ENCODE measurements at regions not wholly inside any gene's neighbourhood (a gene's known extent, or its start where the extent isn't known, plus 50 kb on each side); places are given as distances from the start of the nearest gene placed in this dataset.

DNA sequence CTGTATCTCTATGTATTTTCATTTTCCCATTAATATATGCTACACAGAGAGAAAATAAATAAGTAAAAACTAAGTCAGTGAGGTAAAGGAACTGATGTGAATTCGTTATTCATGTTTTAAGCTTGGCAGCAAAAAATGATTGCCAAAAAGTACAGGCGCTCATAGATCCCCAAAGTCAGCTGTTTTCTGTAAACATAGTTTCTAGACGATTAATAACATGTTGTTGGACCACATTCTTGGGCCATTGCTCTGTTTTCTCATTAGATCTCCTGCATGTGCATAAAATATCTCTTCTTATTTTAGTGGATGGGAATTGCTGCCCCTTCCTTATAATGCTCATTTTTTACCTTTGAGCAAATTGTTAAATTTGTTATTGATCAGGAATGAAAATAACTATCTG lies 215.2 kb downstream of the TLE1 start:
- FAIRE-seq: no peak
- TF ChIP-seq POLR2A (IDR thresholded peaks at IDR 0.05; ENCODE audit: low read depth, low read length): no peak

DNA sequence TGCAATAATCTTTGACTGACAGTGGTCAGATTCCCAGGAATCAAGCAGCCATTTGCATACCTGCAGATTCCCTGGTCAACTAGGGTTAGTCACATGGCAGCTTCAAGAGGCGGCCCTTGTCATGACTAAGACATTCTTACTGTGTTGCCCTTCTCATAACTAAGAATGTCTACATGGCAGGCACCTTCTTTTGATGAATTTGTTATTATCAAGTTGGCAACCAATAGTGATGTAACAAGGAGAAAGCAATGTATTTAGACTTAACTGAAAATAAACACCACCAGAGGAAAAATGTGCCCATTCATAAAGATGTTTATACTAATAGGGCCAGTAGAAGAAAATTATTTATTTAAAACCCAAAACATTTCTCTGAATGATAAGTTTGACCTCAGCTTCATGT lies 215.6 kb downstream of the TLE1 start:
- FAIRE-seq: peak; percentile 58
- TF ChIP-seq POLR2A (IDR thresholded peaks at IDR 0.05; ENCODE audit: low read depth, low read length): no peak

More for the DNA sequence above, 215.2 kb downstream of the TLE1 start:
- no peak for DNase-seq (ENCODE audit: insufficient read length, low spot score)

DNA sequence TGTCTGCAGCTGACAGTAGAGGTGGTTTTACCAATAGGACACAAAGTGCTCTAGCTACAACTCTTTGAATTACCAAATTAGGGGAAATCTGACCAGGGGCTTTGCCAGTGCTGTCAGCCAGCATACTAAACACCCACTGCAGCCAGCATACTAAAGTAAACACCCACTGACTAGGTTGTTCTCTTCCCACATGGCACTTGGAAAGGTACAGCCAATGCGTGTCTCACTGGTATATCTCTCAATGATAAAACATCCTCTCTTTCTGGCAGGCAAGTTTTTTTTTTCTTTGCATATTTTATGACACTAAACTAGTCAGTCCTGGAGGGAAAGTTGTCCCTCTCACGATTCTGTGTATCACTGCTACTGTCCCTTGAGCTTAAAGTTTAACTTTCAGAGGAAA lies 216.1 kb downstream of the TLE1 start:
- TF ChIP-seq POLR2A (IDR thresholded peaks at IDR 0.05; ENCODE audit: low read depth, low read length): no peak
- DNase-seq (ENCODE audit: insufficient read length, low spot score) (no peak), FAIRE-seq (no peak)

More for the DNA sequence above, 215.6 kb downstream of the TLE1 start:
- no peak for DNase-seq (ENCODE audit: insufficient read length, low spot score)

DNA sequence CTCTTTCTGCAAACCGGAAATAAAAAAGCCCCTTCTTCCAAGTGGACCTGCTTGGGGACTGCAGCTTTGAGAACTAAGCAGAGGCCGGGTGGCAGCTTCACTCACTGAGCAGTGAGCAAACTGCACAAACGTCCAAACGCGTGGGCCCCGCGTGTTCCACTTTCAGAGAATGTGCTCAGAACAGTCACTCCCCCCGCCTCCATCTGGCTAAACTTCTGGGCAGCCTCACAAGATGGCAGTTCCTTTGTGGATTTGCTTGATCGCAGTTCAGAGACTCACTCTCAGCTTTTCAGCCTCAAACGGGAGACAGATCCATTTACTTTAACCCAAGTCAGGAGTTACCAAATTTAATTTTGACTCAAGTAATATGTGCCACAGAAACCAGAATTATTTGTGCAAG lies 216.6 kb downstream of the TLE1 start:
- FAIRE-seq: no peak
- TF ChIP-seq POLR2A (IDR thresholded peaks at IDR 0.05; ENCODE audit: low read depth, low read length): no peak
- no peak for DNase-seq (ENCODE audit: insufficient read length, low spot score)

DNA sequence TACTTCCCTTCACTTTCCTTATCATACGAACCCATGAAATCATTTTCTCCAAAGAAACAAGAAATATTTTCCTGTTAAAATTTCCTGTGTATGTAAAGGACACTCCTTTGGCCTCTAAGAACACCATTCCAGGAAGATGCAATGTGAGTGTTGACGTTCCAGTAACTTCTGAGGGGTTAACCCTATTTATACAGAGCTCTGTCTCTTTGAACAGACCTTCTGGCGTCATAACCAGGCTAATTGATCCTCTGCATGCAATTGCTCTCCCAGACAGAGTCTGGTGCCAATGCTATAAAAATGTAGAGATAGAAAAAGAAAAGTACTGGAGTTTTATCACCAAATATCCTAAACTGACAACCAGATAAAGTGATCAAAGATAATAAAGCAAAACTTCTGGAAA lies 218.5 kb downstream of the TLE1 start:
- DNase-seq (ENCODE audit: insufficient read length, low spot score): no peak

DNA sequence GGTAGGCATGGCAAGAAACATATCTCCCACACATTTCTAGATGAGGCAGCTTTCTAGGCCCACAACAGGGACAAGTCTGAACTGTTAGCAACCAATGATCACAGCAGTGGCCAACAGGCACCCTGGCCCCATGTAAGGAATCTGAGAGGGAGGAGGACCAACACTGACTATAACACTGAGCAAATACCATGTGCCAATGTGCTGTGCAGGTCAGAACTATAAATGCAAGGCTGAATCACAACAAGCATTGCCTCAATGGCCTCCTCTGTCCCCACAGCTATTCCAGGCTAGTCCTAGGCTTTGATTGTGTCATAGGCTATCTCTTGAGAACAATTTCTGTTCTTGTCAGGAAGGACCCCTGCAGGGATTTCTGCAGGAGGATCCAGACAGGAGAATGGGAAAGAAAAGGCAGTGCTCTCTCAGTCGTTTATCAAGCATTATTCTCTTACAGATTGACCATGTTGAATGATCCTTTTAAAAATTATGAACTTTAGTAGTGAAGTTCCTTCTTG lies 221.2 kb downstream of the TLE1 start:
- no peak for TF ChIP-seq POLR2A (IDR thresholded peaks at IDR 0.05; ENCODE audit: low read depth, low read length)
- DNase-seq (ENCODE audit: insufficient read length, low spot score) (no peak), FAIRE-seq (no peak)

More for the DNA sequence above, 218.5 kb downstream of the TLE1 start:
- no peak for FAIRE-seq
- TF ChIP-seq POLR2A (IDR thresholded peaks at IDR 0.05; ENCODE audit: low read depth, low read length): no peak

DNA sequence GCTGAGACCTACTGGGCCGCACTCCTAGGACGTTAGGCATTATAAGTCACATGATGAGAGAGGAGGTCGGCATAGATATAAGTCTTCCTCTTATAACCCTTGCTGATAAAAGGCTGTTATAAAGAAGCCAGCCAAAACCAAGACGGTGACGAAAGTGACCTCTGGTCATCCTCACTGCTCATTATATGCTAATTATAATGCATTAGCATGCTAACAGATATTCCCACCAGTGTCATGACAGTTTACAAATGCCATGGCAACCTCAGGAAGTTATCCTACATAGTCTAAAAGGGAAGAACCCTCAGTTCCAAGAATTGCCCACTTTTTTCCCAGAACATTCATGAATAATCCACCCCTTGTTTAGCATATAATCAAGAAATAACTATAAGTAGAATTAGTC lies 222.4 kb downstream of the TLE1 start:
- DNase-seq (ENCODE audit: insufficient read length, low spot score) (no peak), FAIRE-seq (no peak)
- TF ChIP-seq POLR2A (IDR thresholded peaks at IDR 0.05; ENCODE audit: low read depth, low read length): no peak

DNA sequence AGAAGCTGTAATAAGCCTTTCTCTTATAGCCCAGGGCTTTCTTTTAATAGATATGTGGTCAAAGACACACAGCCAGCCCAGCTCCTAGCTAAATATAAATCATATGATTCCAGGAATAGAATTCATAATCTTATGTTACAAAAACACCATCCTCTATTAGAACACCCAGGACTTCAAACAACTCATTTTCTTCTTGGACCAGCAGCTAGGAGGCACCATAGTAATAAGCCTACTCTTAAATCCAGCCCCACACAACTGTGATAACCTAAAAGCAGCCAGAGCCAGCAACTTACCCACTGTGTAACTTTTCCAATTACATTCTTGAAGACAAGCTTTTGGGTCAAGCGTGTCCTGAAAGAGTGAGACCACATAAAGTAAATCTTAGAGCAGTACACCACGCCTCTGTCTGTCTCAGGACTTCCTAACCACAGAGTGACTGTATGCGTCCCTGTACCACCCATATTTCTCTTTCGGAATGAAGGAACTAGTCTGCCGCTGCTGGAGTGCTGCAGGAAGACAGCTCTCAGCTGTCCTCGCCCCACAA lies 223.8 kb downstream of the TLE1 start:
- TF ChIP-seq POLR2A (IDR thresholded peaks at IDR 0.05; ENCODE audit: low read depth, low read length): no peak
- FAIRE-seq: peak; percentile 50
- no peak for DNase-seq (ENCODE audit: insufficient read length, low spot score)

DNA sequence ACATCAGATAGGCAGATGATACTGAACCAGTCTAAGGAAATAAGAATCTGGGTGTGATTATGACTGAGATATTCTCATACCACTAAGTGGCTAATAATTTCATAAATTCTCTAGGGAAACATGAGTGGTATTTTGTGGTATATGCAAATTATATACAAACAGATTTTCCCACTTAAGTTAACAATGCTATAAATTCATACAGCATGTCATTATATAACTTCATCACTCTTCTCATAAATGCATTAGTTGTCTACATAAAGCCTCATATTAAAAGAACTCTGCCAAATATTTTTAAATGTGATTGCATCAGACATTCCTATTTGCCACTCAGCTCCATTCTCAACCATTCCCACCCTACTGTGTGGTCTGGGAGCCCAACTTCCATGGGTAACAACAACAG lies 226.5 kb downstream of the TLE1 start:
- FAIRE-seq (peak; percentile 27), DNase-seq (ENCODE audit: insufficient read length, low spot score) (no peak)
- no peak for TF ChIP-seq POLR2A (IDR thresholded peaks at IDR 0.05; ENCODE audit: low read depth, low read length)

DNA sequence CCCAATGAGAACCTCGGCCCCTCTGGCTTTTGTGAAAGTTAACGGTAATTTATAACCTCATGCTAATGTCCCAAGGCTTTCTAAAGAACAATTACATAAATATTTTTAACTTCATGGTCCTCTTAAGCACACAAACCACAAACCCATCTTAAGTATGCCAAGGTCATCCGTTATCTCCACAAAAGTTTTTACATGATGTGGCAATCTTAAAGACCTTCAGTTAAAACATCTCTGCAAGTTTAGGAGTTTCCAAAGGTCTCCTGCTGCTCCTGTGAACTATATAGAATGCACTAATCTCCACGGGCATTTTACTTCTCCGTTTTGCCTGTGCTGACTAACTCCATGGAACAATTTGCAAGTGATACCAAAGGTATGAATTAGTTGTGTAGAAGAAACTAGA lies 228.2 kb downstream of the TLE1 start:
- FAIRE-seq (peak; percentile 71), DNase-seq (ENCODE audit: insufficient read length, low spot score) (no peak)
- TF ChIP-seq POLR2A (IDR thresholded peaks at IDR 0.05; ENCODE audit: low read depth, low read length): no peak

DNA sequence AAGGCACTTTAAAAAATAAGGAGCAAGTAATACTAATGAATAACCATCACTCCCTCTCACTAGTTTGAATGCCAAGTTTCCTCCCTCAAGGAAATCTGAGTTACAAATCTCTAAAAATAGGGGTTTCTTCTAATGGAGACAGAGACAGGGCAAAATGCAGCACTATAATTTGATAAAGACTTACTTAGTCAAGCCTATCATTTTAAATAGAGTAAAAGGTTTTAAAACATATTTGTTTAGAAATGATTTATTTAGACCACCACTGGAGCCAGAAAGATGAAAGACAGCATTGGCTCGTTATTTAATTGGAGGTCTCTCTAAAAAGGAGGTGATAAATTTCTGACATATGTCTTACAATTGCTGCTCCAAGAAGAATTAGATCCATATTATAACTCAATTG lies 228.7 kb downstream of the TLE1 start:
- DNase-seq (ENCODE audit: insufficient read length, low spot score): no peak
- TF ChIP-seq POLR2A (IDR thresholded peaks at IDR 0.05; ENCODE audit: low read depth, low read length): no peak

DNA sequence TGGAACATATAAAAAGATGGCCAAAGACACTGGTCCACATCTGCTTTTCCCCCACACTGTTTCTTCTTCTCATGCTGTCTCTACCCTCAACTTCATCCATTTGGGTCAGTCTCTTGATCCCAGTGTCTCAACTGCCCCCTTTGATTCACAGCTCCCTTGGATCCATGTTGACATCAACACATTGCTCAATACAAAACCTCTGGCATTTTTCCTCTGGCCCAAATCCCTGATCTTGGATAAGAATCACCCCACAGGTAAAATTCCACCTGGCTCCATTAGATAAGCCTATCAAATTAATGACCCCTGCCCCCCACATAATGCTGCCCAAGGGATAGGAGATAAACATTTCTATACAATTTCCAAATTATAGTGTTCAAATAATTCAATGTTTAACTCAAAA lies 229.8 kb downstream of the TLE1 start:
- TF ChIP-seq POLR2A (IDR thresholded peaks at IDR 0.05; ENCODE audit: low read depth, low read length): no peak
- DNase-seq (ENCODE audit: insufficient read length, low spot score) (no peak), FAIRE-seq (no peak)

More for the DNA sequence above, 228.7 kb downstream of the TLE1 start:
- FAIRE-seq: no peak

DNA sequence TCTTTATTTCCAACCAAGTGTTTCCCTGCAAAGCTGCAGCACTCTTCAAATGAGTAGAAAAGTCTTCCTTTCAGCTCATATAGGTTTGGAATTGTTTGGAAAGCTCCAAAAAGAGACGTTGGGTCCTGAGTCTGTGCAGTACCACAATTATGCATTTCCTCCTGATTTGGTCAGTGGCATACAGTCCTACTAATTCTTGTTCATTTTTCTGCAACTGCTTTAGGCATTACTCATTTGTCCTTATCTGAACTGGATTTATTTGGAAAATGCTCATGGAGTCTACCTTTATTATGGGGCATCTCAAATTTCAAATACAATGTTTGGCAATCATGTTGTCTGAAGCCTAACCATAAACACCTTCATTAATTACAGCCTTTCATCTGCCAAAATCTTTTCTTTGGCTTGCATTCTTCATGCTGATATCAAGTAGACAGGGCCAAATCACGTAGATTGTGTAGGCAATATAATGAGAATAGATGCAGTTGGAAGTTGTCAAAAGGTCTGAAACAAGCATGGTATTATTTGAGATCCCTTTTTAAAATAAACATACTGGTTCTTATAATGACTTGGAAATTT lies 232.8 kb downstream of the TLE1 start:
- FAIRE-seq (peak; percentile 94), DNase-seq (ENCODE audit: insufficient read length, low spot score) (no peak)
- no peak for TF ChIP-seq POLR2A (IDR thresholded peaks at IDR 0.05; ENCODE audit: low read depth, low read length)

DNA sequence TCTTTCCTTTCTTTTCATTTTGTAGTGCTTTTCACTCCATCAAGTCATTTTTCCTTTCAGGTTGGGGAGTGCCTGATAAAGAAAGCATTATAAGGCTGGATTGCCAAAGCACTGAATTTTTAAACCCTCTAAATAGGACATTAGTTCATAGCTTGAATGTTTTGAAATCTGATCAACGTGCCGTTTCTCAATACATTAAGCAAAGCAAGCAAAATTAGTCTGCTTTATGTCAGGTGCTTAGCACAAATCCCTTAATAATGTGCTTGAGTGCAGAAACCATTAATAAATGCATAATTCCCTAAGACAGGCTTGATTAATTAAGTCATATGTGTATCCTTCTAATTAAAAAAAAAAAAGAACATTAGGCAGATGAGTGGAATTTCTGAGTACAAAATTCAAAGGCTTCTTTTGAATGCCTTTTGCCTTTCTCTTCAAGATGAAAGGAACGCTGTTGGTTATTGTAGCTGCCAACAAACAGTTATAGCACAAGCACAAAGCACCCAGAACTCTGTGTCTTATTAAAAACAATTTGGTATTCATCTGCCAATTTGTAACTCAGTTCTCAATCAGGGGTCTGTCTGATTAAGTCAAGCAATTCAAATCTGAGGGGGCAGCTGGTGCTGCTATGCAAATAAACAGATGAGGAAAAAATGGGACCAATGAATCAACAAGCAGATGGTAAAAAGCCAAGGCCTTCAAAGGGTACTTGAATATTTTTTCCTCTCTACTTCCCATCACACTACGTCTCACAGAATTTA lies 233.7 kb downstream of the TLE1 start:
- DNase-seq (ENCODE audit: insufficient read length, low spot score) (no peak), FAIRE-seq (peak; percentile 23)
- no peak for TF ChIP-seq POLR2A (IDR thresholded peaks at IDR 0.05; ENCODE audit: low read depth, low read length)

Data from H54 (cell line).